ENCODE measurements at regions not wholly inside any gene's neighbourhood (a gene's known extent, or its start where the extent isn't known, plus 50 kb on each side); places are given as distances from the start of the nearest gene placed in this dataset.
"Not testable (repeated sequence)": the region's sequence is repeated elsewhere in the genome, so short reads cannot be mapped to it uniquely, and the experiment has no call there.

DNA sequence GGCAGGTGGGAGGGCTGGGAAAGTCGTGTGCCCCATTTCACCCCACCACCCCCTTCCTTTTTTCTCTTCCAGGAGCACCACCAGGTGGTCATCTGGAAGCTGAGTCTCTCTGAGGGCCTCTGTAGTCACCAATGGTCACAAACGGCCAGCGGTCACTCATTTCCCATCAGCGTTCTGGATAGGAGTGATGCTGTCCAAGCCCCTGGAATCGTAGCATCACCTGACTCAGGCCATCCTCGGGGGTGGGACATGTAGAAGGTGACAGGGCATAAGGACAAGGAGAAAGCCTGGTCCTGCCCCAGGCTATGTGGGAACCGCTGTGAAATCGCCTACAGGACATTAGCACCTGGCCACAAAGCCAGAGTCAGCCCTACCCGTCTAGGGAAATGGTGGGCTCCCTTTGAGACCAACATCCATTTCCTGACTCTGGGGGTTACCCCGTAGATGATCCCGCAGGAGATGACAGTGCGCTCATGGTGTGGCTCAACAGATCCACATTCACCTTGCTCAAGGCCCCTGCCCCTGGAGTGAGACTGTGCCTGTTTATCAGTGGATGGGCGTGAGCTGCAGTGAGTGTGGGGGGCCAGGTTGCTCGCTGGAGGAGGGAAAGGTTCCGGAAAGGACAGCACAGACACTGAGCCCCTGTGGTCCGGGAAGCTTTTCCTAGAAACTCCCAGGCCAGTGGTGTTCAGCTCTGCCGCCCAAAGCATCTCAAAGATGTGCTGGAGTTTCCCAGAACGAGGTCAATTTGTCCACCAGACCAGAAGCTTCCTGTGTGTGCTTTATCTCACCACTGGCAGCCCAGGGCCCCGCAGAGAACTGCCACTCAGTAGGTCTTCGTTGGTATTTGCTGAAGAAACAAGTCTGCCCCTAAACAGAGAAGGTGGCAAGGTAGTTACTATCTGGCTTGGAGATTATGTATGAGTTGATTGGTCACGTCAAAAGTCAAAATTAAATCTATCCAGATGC lies 61.1 kb upstream of the UNC5A start:
- no peak for DNase-seq

DNA sequence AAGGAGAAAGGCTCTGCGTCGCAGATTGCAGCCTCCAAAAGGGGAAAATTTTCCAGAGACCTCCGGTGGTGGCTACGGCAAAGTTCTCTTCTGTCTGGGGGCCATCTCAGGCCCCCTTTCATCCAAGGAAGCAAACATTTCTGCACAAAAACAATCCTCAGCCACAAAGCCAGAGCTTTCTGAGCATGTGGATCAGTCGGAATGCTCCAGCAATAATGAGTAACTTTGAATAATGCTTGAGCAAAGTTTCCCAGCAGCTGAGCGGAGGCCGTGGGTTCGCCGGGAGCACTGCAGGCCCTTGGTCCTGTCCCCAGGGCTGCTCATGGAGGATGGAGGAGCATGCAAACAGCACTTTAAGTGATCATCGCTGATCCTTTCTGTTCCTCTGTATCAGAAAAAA lies 60.2 kb upstream of the UNC5A start:
- no peak for DNase-seq

DNA sequence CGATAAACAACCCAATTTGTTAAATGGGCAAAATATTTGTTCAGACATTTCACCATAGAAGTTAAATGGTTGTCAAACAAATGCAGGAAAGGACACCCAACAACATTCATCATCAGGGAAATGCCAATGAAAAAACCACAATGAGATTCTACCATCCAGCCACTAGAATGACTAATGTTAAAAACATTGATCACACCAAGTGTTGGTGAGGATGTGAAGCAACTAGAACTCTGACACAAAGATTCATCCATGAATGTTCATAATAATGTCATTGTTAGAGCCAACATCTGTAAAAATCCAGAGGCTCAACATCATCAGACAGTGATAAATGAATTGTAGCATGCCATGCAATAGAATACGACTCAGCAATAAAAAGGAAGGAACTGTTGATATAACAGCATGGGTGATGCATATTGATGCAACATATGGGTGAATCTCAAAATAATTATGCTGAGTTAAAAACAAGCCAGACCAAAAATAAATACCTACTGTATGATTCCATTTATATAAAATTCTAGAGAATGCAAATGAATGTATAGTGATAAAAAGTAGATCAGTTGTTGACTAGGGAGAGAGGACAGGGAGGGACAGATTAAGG lies 55.9 kb upstream of the UNC5A start:
- no peak for DNase-seq

DNA sequence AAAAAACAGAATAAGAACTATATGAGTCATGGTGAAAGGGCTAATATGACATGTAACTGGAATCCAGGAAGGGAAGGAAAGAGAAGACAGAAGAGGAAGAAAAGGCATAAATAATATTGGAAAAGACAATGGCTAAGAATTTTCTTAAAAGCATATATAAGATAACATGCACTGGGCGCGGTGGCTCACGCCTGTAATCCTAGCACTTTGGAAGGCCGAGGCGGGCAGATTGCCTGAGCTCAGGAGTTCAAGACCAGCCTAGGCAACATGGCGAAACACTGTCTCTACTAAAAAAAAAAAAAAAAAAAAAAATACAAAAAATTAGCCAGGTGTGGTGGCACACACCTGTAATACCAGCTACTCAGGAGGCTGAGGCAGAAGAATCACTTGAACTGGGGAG lies 54.8 kb upstream of the UNC5A start:
- not testable (repeated sequence) for DNase-seq

DNA sequence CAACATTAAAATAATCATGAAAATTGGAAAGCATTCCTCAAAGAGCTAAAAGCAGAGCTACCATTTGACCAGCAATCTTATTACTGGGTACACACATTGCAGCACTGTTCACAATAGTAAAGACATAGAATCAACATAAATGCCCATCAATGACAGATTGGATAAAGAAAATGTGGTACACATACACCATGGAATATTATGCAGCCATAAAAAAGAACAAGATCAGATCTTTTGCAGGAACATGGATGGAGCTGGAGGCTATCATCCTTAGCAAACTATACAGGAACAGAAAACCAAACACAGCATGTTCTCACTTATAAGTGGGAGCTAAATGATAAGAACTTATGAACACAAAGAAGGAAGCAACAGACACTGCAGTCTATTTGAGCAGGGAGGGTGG lies 52.8 kb upstream of the UNC5A start:
- DNase-seq = not testable (repeated sequence)
